Mucosa of gallbladder (tissue), 1 donor: ENCODE measurements at regions not wholly inside any gene's neighbourhood (a gene's known extent, or its start where the extent isn't known, plus 50 kb on each side); places are given as distances from the start of the nearest gene placed in this dataset.
"Not testable (repeated sequence)": the region's sequence is repeated elsewhere in the genome, so short reads cannot be mapped to it uniquely, and the experiment has no call there.

ENCODE experiments used
- DNase-seq: peaks from one replicate; pipeline ENCODE4 v3.0.0-alpha.2; 2020; ENCODE audit warnings: low spot score
- donor health status: DM: no; HTN: no; CAD: no.

DNA sequence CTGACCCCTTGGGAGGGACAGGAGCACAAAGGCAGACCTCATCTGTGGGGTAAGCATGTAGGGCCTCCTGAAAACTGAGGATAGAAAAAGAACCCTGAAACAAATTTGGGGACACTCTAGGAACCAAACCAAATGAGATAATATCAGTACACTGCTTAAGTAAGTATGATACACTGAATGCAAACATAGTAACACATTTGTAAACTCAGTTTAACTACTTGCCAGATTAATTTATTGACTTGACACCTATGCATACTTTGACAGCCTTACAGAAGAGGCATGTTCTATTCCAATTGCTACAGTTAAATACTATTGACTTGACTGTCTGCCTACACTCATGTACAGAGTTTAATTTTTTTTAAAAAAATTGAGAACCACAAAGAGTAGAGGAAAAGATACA, 1070.8 kb upstream of the SEMA6A start:
- no peak for DNase-seq

- no peak for DNase-seq
These were observed 1064.0 kb upstream of the SEMA6A start for GRCh38 chr5:117638581-117638980.

GRCh38 chr5:117633093-117633492, 1058.5 kb upstream of the SEMA6A start:
- no peak for DNase-seq

DNA sequence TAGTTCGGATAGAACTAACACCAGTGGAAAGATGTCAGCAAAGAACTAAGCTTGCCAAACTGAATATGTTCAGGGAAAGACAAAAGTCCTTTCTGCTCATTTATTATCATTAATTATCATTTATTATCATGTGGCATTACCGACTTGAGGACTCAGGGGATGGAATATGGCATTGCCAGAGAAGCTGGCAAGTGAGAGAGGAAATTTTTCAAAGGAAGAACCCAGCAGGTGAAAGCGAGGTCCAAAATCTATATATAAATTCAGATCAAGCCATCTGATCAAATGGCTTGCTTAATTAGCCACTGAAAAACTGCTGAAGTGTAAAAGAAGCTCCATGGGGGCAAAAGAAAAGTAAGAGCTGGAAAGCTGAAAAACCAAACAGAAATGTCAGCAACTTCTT, 1049.6 kb upstream of the SEMA6A start:
- no peak for DNase-seq

- no peak for DNase-seq
These were observed 1048.6 kb upstream of the SEMA6A start for GRCh38 chr5:117623042-117623805.

DNA sequence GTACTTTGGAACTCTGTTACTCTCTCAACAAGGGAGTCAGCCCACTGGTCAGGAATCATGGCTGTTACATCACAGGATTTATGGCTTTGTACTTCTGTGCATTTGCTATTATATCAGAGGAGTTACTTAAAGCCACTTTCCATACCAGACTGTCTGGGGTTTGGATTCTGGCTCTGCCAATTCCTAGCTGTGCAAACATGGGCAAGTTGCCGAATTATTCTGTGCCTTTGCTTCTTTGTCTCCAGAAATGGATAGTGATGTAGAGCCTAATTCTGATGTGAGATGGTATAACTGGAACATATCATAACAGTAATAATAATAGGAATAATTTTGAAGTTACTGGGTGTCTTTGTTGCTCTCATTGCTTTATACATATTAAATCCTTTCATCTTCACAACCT, 1047.3 kb upstream of the SEMA6A start:
- no peak for DNase-seq

DNA sequence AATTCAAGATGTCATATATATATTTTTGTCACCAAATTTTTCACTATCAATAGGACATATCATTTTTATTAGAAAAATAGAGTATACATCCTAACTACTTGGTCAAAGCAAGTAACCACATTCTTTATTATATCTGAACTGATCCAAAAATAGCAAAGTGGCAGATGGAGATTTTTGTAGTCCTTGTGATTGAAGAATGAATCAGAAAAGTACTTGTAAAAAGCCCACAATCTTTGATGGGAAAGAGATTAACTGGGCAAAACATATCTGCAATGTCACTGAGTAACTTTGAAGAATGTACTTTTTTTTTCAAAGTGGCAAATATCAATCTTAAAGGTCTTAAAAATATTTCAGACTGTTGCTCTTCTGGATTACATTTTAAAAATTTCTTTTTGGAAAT, 1040.6 kb upstream of the SEMA6A start:
- no peak for DNase-seq

GRCh38 chr5:117614408-117614807, 1039.8 kb upstream of the SEMA6A start:
- no peak for DNase-seq

- DNase-seq: no peak
These were observed 1030.2 kb upstream of the SEMA6A start for GRCh38 chr5:117604845-117605244.

GRCh38 chr5:117599811-117600210, 1025.2 kb upstream of the SEMA6A start:
- not testable (repeated sequence) for DNase-seq

DNA sequence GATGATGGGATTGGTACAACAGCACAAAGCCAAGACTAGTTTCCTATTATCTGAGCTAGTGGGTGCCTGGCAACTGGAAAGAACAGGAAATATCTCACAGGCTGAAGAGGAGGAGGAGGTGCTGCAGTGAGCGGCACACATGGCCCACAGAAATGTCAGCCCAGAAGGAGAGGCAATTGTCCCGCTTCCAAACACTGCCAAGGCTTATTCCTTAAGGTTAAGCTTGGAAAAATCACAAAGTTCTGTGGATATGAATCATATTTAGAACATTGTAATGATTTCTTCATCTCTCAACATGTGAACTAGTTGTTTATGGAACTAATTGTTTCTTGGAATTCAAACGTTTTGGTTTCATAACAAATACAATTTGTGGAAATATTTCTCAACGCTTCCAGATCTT, 1019.5 kb upstream of the SEMA6A start:
- peak; percentile 12 for DNase-seq

DNA sequence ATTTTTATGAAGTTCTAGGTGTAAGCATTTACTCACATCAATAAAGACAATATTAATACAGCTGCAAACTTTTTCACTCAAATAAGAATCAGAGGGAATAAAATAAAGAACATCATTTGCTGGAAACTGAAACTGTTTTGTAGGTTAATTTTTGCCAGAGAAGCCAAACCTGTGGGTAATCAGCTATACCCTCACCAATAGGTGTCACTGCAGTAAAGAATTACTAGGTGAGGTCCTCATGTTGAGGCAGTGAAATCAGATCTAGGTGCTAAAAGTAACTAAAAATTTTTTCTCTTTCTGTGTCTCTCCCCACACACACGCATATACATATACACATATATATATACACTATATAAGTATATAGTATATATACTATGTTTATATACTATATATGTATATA, 1016.3 kb upstream of the SEMA6A start:
- DNase-seq: no peak

DNA sequence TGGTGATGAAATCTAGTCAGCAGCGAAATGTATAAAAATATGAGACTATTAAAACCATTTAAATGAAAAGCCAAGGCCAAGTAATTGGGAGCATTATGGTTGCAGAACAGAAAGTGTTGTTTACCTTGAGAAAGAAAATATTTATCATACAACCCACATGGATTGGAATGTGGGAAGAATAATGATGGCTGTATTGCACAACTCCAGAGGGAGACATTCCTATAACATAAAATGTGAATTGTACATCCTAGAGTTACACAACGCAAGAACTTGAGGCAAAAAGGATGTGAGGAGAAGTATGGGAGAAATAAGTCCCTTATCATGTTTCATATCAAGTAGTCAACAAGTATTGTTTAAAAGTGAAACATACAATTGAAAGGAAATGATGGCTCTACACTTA, 1014.0 kb upstream of the SEMA6A start:
- DNase-seq: no peak

DNA sequence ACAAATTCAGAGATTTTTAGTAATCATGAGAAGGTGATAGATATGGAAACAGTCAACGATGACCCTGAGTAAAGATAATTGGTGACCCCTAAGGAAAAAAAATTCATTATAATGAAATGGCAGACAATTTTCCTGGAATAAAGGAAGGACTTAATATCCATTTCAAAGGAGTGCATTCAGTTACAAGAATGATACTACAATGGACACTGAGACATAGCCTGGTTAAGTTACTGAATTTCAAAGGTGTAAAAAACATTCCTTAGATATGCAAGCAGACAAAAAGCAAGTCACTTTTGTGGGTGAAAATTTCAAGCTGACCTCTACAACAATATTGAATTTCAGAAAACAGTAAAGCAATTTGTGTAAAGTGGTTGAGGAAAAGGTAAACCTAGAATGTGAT, 1012.5 kb upstream of the SEMA6A start:
- DNase-seq: no peak

DNA sequence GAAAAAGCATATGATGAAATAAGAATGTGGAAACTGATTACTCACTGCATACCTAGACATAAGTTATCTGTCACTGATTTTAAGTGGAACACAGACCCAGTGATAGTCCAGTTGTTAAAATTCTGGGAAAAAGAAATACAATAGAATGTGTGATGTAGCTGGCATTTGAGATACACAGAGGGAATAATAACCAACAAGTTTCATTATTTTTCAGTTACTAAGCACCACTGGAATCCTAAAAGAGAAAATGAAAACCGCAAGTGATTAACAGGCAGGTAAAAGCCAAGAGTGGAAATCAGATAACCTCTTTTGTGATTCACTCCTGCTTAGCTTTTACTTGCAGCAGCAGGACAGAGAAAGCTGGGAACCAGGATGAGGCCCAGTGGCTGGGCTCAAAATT, 994.0 kb upstream of the SEMA6A start:
- no peak for DNase-seq

DNA sequence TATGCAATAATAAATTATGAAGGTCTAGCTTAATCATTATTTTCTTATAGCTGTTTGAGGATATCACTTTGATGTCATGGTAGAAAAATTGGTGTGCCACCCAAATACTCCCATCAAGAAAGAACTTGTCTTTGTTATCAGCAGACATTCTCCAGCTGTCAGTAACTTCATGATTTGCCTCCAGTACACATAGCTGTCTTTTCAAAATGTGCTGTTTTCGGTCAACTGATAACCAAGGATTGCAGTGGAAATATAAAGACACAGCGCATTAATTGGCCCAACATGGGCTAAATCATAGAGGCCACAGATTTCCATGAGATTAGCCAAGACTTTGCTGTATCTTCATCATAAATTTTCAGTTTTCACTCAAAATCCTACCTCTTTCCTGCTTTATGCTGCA, 993.5 kb upstream of the SEMA6A start:
- no peak for DNase-seq

- DNase-seq: no peak
These were observed 988.0 kb upstream of the SEMA6A start for GRCh38 chr5:117562647-117563046.

DNA sequence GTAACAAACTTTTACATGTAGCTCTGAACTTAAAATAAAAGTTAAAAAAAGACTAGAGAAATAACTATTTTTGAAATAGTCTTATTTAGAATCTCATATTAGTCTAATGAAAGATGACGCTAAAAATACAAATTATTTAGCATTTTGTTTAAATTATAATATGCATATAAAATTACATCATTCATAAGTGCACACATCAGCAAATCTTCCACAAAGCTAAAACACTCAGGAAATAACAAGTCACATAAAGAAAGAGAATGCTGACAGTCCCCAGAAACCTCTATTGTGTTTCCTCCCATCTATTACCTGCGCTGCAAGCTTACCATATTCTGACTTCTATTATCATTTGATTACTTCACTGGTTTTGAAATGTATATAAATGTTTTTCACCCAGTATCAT, 986.9 kb upstream of the SEMA6A start:
- no peak for DNase-seq

DNA sequence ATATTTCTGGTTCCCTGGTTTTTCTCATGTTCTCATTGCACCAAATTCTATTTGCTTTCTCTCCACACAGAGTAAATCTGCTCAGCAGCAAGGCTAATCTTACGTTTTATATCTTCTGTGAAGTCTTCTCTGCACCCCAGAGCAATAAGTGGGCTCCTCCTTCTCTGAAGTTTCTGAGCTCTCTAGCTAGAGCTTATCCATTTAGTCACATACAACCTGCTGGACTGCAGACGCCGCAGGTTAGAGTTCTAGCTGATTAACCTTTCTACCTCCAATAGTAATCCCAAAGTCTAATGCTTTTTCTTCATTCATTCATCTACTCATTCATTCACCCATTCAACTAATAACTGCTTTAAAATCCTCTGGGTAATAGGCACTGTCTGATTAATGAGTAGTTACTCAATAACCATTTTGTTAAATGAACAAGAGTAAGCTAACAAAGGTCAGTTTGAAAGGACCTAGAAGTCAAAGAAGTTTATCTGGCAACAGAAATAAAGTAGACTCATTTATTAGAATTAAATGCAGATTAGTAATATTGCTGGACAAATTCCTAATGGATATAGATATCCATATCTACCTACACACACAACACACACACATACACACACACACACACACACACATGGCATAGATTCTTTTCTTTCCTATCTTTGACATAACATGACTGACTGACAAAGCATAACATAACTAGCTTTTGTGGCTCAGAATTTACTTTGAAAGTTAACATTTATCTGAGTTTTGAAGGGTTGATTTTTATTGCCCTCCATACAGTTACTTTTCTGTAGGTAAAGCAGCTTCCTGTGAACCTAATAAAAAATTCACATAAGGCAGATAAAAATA, 984.6 kb upstream of the SEMA6A start:
- DNase-seq: no peak

DNA sequence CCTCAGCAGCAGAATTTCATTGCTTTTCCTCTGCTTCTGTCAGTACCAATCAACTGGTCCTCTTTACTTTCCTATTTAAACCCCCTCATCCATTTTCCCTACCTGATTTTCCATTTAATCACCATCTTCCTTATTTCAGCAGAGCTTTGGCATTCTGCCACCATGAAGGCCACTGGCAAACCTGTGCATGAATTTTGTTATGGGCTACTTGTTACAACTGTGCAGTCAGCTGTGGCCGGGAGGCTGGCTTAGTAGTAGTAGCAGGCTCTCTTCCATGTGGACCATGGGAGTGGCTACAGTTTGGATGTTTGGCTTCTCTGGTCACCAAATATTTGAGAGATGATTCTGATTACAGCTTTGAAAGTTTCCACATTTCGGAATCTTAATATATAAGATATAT, 976.6 kb upstream of the SEMA6A start:
- no peak for DNase-seq

DNA sequence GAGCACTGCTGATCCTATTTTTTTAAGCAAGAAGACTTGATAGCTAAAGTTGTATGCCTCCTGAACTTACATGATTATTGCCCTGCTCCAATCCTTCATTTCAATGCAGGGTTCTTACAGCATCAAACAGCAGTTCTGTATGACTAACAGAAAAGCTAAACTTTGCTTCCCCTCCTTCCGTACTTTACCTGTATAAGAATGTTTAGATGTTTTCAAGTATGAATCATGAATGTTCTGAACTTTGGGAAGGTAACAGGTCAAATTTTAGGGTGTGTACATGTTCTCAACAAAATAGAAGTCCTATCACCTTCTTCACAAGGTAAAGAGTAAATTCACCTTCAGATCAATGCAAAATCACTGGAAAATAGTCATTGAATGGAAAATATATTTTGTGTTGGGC, 972.6 kb upstream of the SEMA6A start:
- DNase-seq: no peak

DNA sequence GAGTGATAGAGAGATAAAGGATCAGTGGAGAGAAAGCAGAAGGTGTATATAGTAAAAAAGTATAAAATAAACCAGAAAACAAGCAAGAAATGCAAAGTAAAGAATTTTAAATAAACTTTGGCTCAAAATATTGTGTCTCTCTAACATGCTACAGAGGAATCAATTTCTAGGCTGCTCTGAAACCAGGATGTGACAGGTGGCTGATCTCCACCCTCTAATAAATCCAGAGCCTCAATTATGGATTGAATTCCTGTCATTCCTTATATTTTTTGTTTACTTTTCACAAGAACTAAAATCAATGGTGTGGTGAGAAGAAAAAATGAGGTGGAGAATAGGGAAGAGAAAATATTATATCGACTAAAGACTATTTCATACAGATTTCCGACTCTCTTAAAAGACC, 965.1 kb upstream of the SEMA6A start:
- DNase-seq: peak; percentile 21

DNA sequence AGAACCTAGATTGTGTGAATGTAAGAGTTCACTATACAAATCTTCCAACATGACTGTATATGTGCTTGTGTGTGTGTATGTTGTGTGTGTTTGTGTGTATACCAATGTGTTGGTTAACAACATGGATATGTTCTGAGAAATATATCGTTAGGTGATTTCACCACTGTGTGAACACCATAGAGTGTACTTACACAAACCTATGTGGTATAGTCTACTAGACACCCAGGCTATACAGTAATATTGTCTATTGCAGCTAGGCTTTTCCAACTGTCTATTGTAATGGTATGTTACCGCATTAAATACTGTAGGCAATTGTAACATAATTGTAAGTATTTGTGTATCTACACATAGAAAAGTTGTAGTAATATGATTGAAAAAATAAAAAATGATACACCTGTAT, 959.2 kb upstream of the SEMA6A start:
- no peak for DNase-seq
